ENCODE measurements at regions not wholly inside any gene's neighbourhood (a gene's known extent, or its start where the extent isn't known, plus 50 kb on each side); places are given as distances from the start of the nearest gene placed in this dataset.

- TF ChIP-seq CTCF (IDR thresholded peaks at IDR 0.05) (no peak), POLR2A (IDR thresholded peaks at IDR 0.05) (no peak)
These were observed 214.8 kb upstream of the GRIA1 start for GRCh38 chr5:153275695-153276094.

All from sigmoid colon (tissue), 3 donors.